ENCODE measurements at regions not wholly inside any gene's neighbourhood (a gene's known extent, or its start where the extent isn't known, plus 50 kb on each side); places are given as distances from the start of the nearest gene placed in this dataset.
"Not testable (repeated sequence)": the region's sequence is repeated elsewhere in the genome, so short reads cannot be mapped to it uniquely, and the experiment has no call there.

DNA sequence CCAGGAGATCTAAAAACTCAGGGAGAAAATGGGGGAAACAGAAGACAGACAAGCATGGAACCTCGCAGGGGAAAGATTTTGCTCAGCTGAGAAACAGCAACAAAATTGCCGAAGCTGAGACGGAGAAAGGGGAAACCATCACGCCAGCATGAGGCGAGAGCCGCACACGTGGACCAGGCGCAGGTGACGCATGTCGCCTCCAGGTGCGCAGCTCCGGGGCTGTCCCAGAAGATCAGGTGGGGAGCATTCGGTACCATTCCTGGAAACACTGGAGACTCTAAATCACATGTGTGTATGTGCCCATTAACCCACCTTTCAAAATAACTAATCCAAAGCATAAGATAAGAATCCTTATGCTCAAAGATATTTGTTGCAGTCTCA lies 121.7 kb downstream of the BRD1 start:
- no peak overlapping the region for H3K9ac ChIP-seq (ENCODE audit: low read length)
- peaks cover 10 to 34% of the 10 kb centered on the region in 2 donors for H3K27me3 ChIP-seq (ENCODE audit: control insufficient read depth in 1 of 2, insufficient read depth in 2 of 2, low read length in 2 of 2)
- H3K4me3 ChIP-seq (ENCODE audit: low read depth in 1 of 2, low read length in 2 of 2) = no peak overlapping the region
- no peaks in the 10 kb centered on the region for H3K4me1 ChIP-seq (ENCODE audit: insufficient read depth, low read length)
- no peak overlapping the region for H3K27ac ChIP-seq (ENCODE audit: low read depth, low read length)
- H3K36me3 ChIP-seq (ENCODE audit: insufficient read depth, low read length) = no peaks in the 10 kb centered on the region
- H3K9me3 ChIP-seq (ENCODE audit: low read length) = peaks cover 18% of the 10 kb centered on the region

DNA sequence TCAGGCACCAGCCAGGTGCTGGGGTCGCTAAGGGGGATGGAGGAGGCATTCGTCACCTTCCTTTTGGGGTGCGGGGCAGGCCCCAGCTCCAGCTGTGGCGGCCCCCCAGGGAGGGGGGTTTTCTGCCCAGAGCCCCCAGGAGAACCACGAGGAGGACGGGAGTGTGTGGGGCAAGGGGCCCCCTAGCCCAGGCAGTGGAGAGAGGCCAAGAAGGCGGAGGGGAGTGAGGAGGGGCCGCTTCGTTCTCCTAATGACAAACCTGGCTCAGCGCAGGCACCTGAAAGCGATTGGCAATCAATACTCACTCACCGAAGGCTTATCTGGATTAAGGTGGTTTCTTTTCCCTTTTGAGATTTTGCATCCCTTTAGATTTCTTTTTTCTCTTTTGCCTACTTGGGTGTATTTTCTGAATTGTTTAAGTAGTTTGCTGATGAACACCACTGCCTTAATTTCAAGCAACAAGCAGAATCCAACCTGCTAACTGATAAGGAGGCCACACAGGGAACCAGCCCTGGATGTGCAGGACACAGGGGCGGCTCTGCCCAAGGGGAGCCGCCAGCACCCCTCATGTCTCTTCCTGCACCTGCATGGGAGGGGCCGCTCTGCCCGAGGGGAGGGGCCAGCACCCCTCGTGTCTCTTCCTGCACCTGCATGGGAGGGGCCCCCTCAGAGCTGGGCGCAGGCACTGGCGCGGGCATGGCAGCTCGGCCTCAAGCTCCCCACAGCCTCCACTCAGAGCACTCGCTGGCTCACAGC lies 122.3 kb downstream of the BRD1 start:
- Histone ChIP-seq H3K4me1 (ENCODE audit: insufficient read depth, low read length) (no peaks in the 10 kb centered on the region), H3K27me3 (ENCODE audit: control insufficient read depth in 1 of 2, insufficient read depth in 2 of 2, low read length in 2 of 2) (peaks cover 10 to 34% of the 10 kb centered on the region in 2 donors), H3K9ac (ENCODE audit: low read length) (no peak overlapping the region)

DNA sequence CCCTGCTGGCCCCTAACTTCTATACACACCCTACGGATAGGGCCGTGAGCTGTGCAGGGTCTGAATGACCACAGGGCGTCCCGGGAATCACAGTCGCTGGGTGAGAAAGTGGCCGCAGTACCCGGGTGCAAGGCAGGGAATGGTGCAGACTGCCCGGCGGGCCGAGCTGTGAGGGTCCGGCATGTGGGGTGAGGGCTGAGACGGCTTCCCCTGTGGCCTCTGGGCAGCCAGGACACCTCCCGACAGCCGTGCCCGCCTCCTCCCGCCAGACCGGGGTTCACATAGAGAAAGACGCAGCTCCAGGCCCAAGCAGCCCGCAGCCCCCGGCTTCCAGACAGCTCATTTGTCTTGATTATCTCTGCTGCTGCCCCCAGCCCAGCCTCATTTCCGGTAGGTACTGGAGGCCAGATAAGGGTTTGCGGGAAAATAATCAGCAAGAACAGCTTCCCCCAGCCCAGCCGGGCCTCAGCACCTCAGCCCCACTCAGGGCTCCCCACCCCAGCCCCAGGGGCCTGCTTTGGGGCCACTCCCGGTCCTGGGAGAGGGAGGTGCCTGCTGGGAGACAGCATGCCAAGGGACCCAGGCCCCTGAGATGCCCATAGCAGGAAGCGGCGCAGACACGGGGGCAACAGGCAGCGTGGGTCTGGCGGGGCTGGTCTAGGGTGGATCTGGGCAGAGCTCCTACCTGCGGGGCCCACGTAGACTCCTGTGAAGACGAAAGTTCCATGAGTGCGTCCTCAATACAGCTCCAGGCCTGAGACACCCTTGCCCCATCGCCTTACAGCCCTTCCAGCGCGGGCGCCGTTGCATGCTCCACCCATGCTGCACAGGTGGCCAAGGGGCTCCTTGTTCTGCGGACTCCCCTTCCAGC lies 123.1 kb downstream of the BRD1 start:
- Histone ChIP-seq H3K36me3 (ENCODE audit: insufficient read depth, low read length) (no peaks in the 10 kb centered on the region), H3K9me3 (ENCODE audit: low read length) (peaks cover 16% of the 10 kb centered on the region), H3K4me1 (ENCODE audit: insufficient read depth, low read length) (no peaks in the 10 kb centered on the region), H3K9ac (ENCODE audit: low read length) (no peak overlapping the region), H3K4me3 (ENCODE audit: low read depth in 1 of 2, low read length in 2 of 2) (no peak overlapping the region), H3K27ac (ENCODE audit: low read depth, low read length) (no peak overlapping the region), H3K27me3 (ENCODE audit: control insufficient read depth in 1 of 2, insufficient read depth in 2 of 2, low read length in 2 of 2) (peaks cover 10 to 34% of the 10 kb centered on the region in 2 donors)

More for the DNA sequence above, 122.3 kb downstream of the BRD1 start:
- Histone ChIP-seq H3K4me3 (ENCODE audit: low read depth in 1 of 2, low read length in 2 of 2) (no peak overlapping the region), H3K27ac (ENCODE audit: low read depth, low read length) (no peak overlapping the region), H3K9me3 (ENCODE audit: low read length) (peaks cover 16% of the 10 kb centered on the region), H3K36me3 (ENCODE audit: insufficient read depth, low read length) (no peaks in the 10 kb centered on the region)

DNA sequence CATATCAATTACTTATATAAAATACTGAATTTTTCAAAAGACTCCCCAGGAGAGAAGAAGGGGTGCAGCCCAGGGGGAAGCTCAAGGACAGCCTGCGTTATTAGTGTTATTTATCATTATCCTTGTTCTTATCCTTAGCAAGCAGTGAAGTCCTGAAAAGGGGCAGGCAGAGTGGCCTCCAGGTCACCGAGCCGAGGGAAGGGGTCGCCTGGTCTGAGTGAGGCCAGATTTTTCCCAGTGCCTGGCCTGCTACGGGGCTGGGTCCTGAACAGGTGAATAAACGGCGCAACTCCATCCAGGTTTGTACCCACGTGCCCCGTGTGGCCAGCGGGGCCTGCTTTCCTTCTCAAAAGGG lies 123.7 kb downstream of the BRD1 start:
- H3K9me3 ChIP-seq (ENCODE audit: low read length) = peaks cover 12% of the 10 kb centered on the region
- no peak overlapping the region for H3K9ac ChIP-seq (ENCODE audit: low read length)
- H3K27me3 ChIP-seq (ENCODE audit: control insufficient read depth in 1 of 2, insufficient read depth in 2 of 2, low read length in 2 of 2) = peaks cover 10 to 34% of the 10 kb centered on the region in 2 donors
- no peaks in the 10 kb centered on the region for H3K36me3 ChIP-seq (ENCODE audit: insufficient read depth, low read length)
- H3K4me3 ChIP-seq (ENCODE audit: low read depth in 1 of 2, low read length in 2 of 2) = no peak overlapping the region
- no peak overlapping the region for H3K27ac ChIP-seq (ENCODE audit: low read depth, low read length)
- H3K4me1 ChIP-seq (ENCODE audit: insufficient read depth, low read length) = no peaks in the 10 kb centered on the region

DNA sequence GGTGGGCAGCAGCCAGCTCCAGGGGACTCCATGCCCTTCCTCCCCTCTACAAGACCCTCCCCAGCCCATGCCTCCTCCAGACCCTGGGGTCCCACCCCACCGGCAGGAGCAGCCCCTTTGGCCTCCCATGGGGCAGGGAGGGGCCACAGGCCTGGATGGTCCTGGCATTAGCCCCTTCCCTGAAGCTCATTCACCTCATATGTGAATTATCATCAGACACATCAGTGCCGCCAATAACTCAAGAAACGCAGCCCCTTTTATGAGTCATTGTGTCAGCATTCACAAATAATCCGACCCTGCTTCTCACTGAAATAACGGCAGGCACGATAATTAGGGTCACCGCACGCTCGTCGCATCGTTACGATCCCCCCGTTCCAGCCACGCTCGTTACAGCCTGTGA lies 124.2 kb downstream of the BRD1 start:
- no peak overlapping the region for H3K9ac ChIP-seq (ENCODE audit: low read length)
- H3K4me3 ChIP-seq (ENCODE audit: low read depth in 1 of 2, low read length in 2 of 2) = no peak overlapping the region
- no peaks in the 10 kb centered on the region for H3K4me1 ChIP-seq (ENCODE audit: insufficient read depth, low read length)
- H3K27ac ChIP-seq (ENCODE audit: low read depth, low read length) = no peak overlapping the region
- peaks cover 10 to 34% of the 10 kb centered on the region in 2 donors for H3K27me3 ChIP-seq (ENCODE audit: control insufficient read depth in 1 of 2, insufficient read depth in 2 of 2, low read length in 2 of 2)
- no peaks in the 10 kb centered on the region for H3K36me3 ChIP-seq (ENCODE audit: insufficient read depth, low read length)
- H3K9me3 ChIP-seq (ENCODE audit: low read length) = peaks cover 12% of the 10 kb centered on the region

DNA sequence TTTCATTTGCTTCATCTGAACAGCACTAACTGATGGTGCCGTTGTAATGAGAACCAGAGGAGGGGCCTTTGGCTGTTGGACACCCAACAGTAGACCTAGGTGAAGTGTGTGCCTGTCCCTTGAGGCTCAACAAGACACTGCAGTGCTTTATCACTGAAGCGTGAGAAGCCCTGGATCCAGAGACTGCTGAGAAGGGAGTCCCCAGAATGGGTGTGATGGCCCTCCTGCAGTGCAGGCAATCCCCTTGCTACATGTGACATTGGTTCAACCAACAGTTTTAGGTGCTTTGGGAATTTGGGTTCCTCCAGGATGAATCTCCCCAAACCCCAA lies 125.6 kb downstream of the BRD1 start:
- Histone ChIP-seq H3K27ac (ENCODE audit: low read depth, low read length) (no peak overlapping the region), H3K4me3 (ENCODE audit: low read depth in 1 of 2, low read length in 2 of 2) (no peak overlapping the region), H3K27me3 (ENCODE audit: control insufficient read depth in 1 of 2, insufficient read depth in 2 of 2, low read length in 2 of 2) (peaks cover 10 to 27% of the 10 kb centered on the region in 2 donors), H3K36me3 (ENCODE audit: insufficient read depth, low read length) (no peaks in the 10 kb centered on the region), H3K9me3 (ENCODE audit: low read length) (peaks cover 12% of the 10 kb centered on the region), H3K9ac (ENCODE audit: low read length) (no peak overlapping the region), H3K4me1 (ENCODE audit: insufficient read depth, low read length) (no peaks in the 10 kb centered on the region)

DNA sequence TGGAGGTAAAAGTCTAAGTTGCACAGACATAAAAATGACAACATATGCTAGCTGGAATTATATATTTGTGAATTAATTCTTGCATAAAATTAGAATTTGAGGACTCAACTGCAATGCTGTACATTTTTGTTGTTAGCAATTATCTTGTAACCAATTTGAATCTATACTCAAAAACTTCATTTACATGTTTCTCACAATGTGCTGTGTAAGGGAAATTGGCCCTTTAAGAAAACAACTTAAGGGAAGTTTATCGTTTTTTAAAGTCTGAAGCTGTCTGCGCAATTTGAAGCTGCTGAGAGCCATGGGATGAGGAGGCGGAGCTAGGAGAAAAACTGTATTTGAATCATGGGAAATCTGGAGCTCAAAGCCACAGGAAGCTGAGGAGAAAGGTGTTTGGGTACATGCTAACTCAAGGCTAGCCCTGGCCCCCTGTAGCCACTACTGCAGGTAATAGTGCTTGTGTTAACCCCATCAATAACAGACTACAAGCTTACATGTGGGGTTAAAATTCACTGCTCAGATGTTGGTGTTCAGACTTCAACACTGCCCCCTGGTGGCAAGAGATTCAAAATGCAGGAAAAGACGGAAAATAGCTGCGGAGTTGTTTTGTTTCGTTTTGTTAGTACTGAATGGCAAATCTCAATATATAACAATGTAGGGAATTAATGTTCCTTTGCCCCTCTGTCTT lies 126.1 kb downstream of the BRD1 start:
- Histone ChIP-seq H3K9me3 (ENCODE audit: low read length) (peaks cover 12% of the 10 kb centered on the region), H3K4me1 (ENCODE audit: insufficient read depth, low read length) (no peaks in the 10 kb centered on the region), H3K27ac (ENCODE audit: low read depth, low read length) (no peak overlapping the region), H3K36me3 (ENCODE audit: insufficient read depth, low read length) (no peaks in the 10 kb centered on the region), H3K4me3 (ENCODE audit: low read depth in 1 of 2, low read length in 2 of 2) (no peak overlapping the region), H3K27me3 (ENCODE audit: control insufficient read depth in 1 of 2, insufficient read depth in 2 of 2, low read length in 2 of 2) (peaks cover 10 to 27% of the 10 kb centered on the region in 2 donors), H3K9ac (ENCODE audit: low read length) (no peak overlapping the region)

DNA sequence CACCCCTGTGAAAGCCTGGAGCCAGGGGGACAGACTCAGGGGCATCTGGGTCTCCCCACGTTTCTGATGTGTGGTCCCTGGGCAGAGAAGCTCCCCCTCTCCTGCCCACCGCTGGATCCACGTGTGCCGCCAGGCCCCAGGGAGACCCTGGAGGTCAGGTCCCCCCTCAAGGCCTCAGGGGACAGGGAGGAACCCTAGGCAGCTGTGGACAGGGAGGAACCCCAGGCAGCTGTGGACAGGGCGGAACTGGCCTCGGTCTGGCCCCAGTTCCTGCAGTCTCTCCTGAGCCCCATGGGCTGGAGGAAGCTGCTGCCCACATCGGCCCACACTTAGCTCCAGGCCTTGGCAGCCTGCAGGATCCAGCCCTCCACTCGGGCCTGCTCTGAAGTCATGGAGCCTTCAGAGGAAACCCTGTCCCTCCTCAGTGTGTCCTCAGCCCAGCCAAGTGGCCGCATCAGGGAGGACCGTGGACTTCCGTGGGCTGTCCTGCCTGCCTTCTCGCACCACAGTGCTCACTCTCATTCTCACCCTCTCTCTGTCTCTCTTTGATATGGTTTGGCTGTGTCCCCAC lies 127.7 kb downstream of the BRD1 start:
- Histone ChIP-seq H3K27me3 (ENCODE audit: control insufficient read depth in 1 of 2, insufficient read depth in 2 of 2, low read length in 2 of 2) (peaks cover 10 to 17% of the 10 kb centered on the region in 2 donors), H3K9ac (ENCODE audit: low read length) (no peak overlapping the region), H3K4me1 (ENCODE audit: insufficient read depth, low read length) (no peaks in the 10 kb centered on the region), H3K9me3 (ENCODE audit: low read length) (peaks cover 12% of the 10 kb centered on the region), H3K27ac (ENCODE audit: low read depth, low read length) (no peak overlapping the region), H3K4me3 (ENCODE audit: low read depth in 1 of 2, low read length in 2 of 2) (no peak overlapping the region), H3K36me3 (ENCODE audit: insufficient read depth, low read length) (no peaks in the 10 kb centered on the region)

DNA sequence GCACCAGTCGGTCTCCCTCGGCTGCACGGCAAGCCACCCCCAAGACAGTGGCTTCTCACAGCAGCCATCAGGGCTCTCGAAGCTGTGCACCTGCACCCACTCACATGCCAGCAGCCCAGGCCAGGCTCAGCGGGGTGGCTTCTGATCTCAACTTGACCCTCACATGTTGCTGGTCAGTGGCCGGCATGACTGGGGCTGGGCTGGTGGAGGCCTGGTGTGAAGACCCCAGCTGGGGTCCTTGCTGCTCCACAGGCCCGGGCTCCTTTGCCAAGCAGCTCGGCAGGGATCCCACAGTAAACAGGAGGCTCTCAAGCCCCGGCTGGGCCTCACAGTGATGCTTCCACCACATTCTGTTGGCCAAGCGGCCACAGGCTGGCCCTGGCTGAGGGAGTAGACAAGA lies 128.2 kb downstream of the BRD1 start:
- Histone ChIP-seq H3K27ac (ENCODE audit: low read depth, low read length) (no peak overlapping the region), H3K4me1 (ENCODE audit: insufficient read depth, low read length) (no peaks in the 10 kb centered on the region), H3K9me3 (ENCODE audit: low read length) (peaks cover 12% of the 10 kb centered on the region), H3K4me3 (ENCODE audit: low read depth in 1 of 2, low read length in 2 of 2) (no peak overlapping the region), H3K9ac (ENCODE audit: low read length) (no peak overlapping the region), H3K36me3 (ENCODE audit: insufficient read depth, low read length) (no peaks in the 10 kb centered on the region), H3K27me3 (ENCODE audit: control insufficient read depth in 1 of 2, insufficient read depth in 2 of 2, low read length in 2 of 2) (peaks cover 10 to 12% of the 10 kb centered on the region in 2 donors)

DNA sequence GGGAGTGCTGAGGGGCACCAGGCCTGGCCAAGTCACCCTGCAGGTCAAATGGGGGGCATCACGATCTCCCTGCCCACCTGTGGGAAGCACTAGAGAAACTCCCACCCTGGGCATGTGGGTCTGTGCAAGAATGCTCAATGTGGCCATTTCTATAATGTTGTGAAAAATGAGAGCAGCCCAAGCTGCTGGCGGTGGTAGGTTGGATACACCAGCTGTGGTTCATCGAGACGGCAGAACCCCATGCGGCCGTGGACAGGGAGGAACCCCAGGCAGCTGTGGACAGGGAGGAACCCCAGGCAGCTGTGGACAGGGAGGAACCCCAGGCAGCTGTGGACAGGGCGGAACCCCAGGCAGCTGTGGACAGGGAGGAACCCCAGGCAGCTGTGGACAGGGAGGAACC lies 129.1 kb downstream of the BRD1 start:
- H3K9ac ChIP-seq (ENCODE audit: low read length) = not testable (repeated sequence)

DNA sequence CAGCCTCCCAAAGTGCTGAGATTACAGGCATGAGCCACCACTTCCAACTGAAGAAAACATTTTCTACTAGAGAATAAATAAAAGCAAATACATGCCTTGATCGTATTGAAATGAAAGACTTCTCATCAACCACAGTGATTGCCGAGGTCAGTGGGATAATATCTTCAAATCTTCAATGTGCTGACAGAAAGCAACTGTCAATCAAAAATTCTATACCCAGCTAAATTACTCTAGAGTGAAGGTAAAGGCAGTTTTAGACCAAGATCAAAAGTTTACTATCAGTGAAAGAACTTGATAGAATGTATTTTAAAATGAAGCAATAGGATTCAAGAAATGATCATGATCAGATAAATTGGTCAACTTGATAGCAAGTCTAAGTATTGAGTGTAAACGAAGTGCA lies 130.6 kb downstream of the BRD1 start:
- H3K27ac ChIP-seq (ENCODE audit: low read depth, low read length) = no peak overlapping the region
- no peaks in the 10 kb centered on the region for H3K4me1 ChIP-seq (ENCODE audit: insufficient read depth, low read length)
- no peaks in the 10 kb centered on the region for H3K36me3 ChIP-seq (ENCODE audit: insufficient read depth, low read length)
- H3K4me3 ChIP-seq (ENCODE audit: low read depth in 1 of 2, low read length in 2 of 2) = no peak overlapping the region
- peaks cover 0 to 6% of the 10 kb centered on the region in 2 donors for H3K27me3 ChIP-seq (ENCODE audit: control insufficient read depth in 1 of 2, insufficient read depth in 2 of 2, low read length in 2 of 2)
- H3K9me3 ChIP-seq (ENCODE audit: low read length) = peaks cover 6% of the 10 kb centered on the region
- H3K9ac ChIP-seq (ENCODE audit: low read length) = no peak overlapping the region

More for the DNA sequence above, 129.1 kb downstream of the BRD1 start:
- not testable (repeated sequence) for H3K36me3 ChIP-seq (ENCODE audit: insufficient read depth, low read length); H3K4me3 ChIP-seq (ENCODE audit: low read depth in 1 of 2, low read length in 2 of 2); H3K4me1 ChIP-seq (ENCODE audit: insufficient read depth, low read length); H3K27me3 ChIP-seq (ENCODE audit: control insufficient read depth in 1 of 2, insufficient read depth in 2 of 2, low read length in 2 of 2); H3K27ac ChIP-seq (ENCODE audit: low read depth, low read length)
- peaks cover 10% of the 10 kb centered on the region for H3K9me3 ChIP-seq (ENCODE audit: low read length)
